ENCODE measurements at regions not wholly inside any gene's neighbourhood (a gene's known extent, or its start where the extent isn't known, plus 50 kb on each side); places are given as distances from the start of the nearest gene placed in this dataset.
A peak's percentile ranks its signal among the peaks of the same experiment; 100 is the strongest.

DNA sequence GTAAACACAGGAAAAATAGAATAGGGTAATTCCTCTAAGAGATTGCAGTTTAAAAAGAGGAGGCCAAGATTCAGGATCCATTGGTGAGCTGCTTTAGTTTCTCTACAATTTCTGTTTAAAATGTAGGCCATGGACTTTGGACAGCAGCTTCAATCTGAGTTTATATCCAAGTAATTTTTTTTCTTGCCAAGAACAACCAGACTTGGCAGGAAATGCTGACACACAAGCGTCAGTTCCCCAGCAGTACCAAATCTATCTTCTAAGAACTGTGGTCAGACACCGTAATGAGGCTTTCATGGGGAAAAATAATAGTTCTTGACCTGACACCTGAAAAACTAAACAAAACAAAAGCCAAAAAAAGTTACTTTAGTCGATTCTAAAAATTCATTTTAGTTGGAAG lies 528.8 kb downstream of the CSNK1G3 start:
- Histone ChIP-seq H3K36me3 (no peaks in the 10 kb centered on the region), H3K9me3 (no peaks in the 10 kb centered on the region), H3K4me1 (ENCODE audit: control insufficient read depth in 1 of 2, low read depth in 2 of 2) (peaks cover 5 to 10% of the 10 kb centered on the region in 2 donors), H3K27me3 (replicated peaks; ENCODE audit: insufficient read depth) (no peaks in the 10 kb centered on the region), H3K4me3 (peak overlapping the region; percentile 5), H3K27ac (no peak overlapping the region)
- no peak for TF ChIP-seq CTCF (IDR thresholded peaks at IDR 0.05)
- DNase-seq (ENCODE audit: low spot score) (no peak), ATAC-seq (ENCODE audit: insufficient number of reproducible peaks, low FRiP score, low read depth) (no peak)

DNA sequence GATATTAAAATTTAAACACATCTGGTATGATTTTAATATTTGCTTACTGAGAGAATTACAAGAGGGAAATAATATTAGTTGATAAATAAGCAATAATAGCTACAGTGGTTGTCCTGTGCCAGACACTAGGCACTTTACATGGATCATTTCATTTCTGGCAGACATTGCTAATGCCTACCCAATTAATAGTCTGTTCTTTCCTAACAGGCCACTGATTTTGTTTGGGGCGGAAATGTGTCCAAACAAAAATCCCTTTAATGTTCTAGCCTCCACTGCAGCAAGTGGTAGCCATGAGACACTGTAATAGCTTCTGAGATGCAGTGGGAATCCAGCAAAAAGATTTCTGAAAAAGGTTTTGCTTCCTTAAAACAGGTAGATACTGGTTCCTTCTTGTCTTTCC lies 527.4 kb downstream of the CSNK1G3 start:
- no peak for TF ChIP-seq CTCF (IDR thresholded peaks at IDR 0.05)
- Histone ChIP-seq H3K9me3 (no peaks in the 10 kb centered on the region), H3K27me3 (replicated peaks; ENCODE audit: insufficient read depth) (no peaks in the 10 kb centered on the region), H3K4me1 (ENCODE audit: control insufficient read depth in 1 of 2, low read depth in 2 of 2) (peaks cover 5 to 10% of the 10 kb centered on the region in 2 donors), H3K27ac (no peak overlapping the region), H3K4me3 (no peak overlapping the region), H3K36me3 (no peaks in the 10 kb centered on the region)
- ATAC-seq (ENCODE audit: insufficient number of reproducible peaks, low FRiP score, low read depth) (no peak), DNase-seq (ENCODE audit: low spot score) (no peak)

DNA sequence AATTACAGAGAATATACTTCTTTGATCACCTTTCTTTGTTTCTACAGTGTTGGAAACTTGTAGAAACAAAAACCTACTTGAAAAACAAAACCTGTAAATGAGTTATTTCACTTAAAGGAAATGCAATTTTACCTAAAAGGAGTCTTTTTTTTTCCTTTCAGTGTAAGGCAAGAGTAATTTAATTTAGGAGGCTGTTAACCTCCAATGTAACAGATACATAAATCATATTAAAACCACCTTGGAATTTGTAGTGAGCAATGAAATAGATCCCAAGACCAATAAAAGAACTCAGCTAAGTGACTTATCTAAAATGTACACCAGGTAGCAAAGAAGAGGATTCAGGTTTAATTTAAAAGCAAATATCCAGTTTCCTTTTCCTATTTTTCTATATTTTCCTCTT lies 524.8 kb downstream of the CSNK1G3 start:
- Histone ChIP-seq H3K4me1 (ENCODE audit: control insufficient read depth in 1 of 2, low read depth in 2 of 2) (peaks cover 5 to 10% of the 10 kb centered on the region in 2 donors), H3K36me3 (no peaks in the 10 kb centered on the region), H3K27ac (no peak overlapping the region), H3K4me3 (no peak overlapping the region), H3K27me3 (replicated peaks; ENCODE audit: insufficient read depth) (no peaks in the 10 kb centered on the region), H3K9me3 (no peaks in the 10 kb centered on the region)
- DNase-seq (ENCODE audit: low spot score) (no peak), ATAC-seq (ENCODE audit: insufficient number of reproducible peaks, low FRiP score, low read depth) (no peak)
- no peak for TF ChIP-seq CTCF (IDR thresholded peaks at IDR 0.05)

- no peaks in the 10 kb centered on the region for H3K27me3 ChIP-seq (replicated peaks; ENCODE audit: insufficient read depth)
- no peak overlapping the region for H3K4me3 ChIP-seq
- no peak overlapping the region for H3K27ac ChIP-seq
- no peak for ATAC-seq (ENCODE audit: insufficient number of reproducible peaks, low FRiP score, low read depth)
- H3K9me3 ChIP-seq, result no peaks in the 10 kb centered on the region
- no peak for TF ChIP-seq CTCF (IDR thresholded peaks at IDR 0.05)
- no peak for DNase-seq (ENCODE audit: low spot score)
- no peaks in the 10 kb centered on the region for H3K4me1 ChIP-seq (ENCODE audit: control insufficient read depth in 1 of 2, low read depth in 2 of 2)
- no peaks in the 10 kb centered on the region for H3K36me3 ChIP-seq
Measured at GRCh38 chr5:124034963-124035362, 523.0 kb downstream of the CSNK1G3 start.

- no peak overlapping the region for H3K4me3 ChIP-seq
- H3K4me1 ChIP-seq (ENCODE audit: control insufficient read depth in 1 of 2, low read depth in 2 of 2), result no peaks in the 10 kb centered on the region
- no peaks in the 10 kb centered on the region for H3K27me3 ChIP-seq (replicated peaks; ENCODE audit: insufficient read depth)
- H3K27ac ChIP-seq, result no peak overlapping the region
- H3K36me3 ChIP-seq, result no peaks in the 10 kb centered on the region
- no peaks in the 10 kb centered on the region for H3K9me3 ChIP-seq
- DNase-seq (ENCODE audit: low spot score) (no peak), ATAC-seq (ENCODE audit: insufficient number of reproducible peaks, low FRiP score, low read depth) (no peak)
- no peak for TF ChIP-seq CTCF (IDR thresholded peaks at IDR 0.05)
Measured at GRCh38 chr5:124034083-124034700, 522.2 kb downstream of the CSNK1G3 start.

All from thoracic aorta (tissue), 2 donors.